Endothelial cell of umbilical vein (primary cell): ENCODE measurements at regions not wholly inside any gene's neighbourhood (a gene's known extent, or its start where the extent isn't known, plus 50 kb on each side); places are given as distances from the start of the nearest gene placed in this dataset.

Experiments used
- BruUV-seq: library from RNA; stranded (reverse); fragments of 400-500 nt; replicated peaks from 2 replicates; lab custom pipeline; 2021; lab: Mats Ljungman, UMichigan
- CTCF ChIA-PET: fragments of 300-600, 350-600 bp; sonication (Branson Sonifier 250); formaldehyde crosslinking; loops from one replicate; lab custom pipeline; 2021; ENCODE audit warnings: antibody characterized with exemption, inconsistent platforms; lab: Charles Lee
- POLR2A ChIA-PET: fragments of 300-600, 350-600 bp; sonication (Branson Sonifier 250); formaldehyde crosslinking; loops from one replicate; lab custom pipeline; 2021; ENCODE audit warnings: antibody characterized with exemption, inconsistent platforms; lab: Charles Lee
- DNase-seq: peaks from one replicate; pipeline ENCODE4 v3.0.0-alpha.2; 2011; ENCODE audit warnings: low read depth, low spot score
- FAIRE-seq: peaks from 2 replicates; lab custom pipeline; 2011; peaks lifted over from hg19 to GRCh38; lab: Jason Lieb, UNC
- H2AFZ ChIP-seq: 2 replicates; pipeline ENCODE4 v1.6.0; 2012; ENCODE audit warnings: low read depth, low read length, control low read depth, inconsistent platforms
- H3K27ac ChIP-seq: 2 replicates; pipeline ENCODE4 v1.5.1; 2011; ENCODE audit warnings: low read depth, mild to moderate bottlenecking, control low read depth, low read length, moderate library complexity; ENCODE audit not compliant: insufficient read depth
- H3K27me3 ChIP-seq, 2 experiments: 2 replicates each; pipeline versions ENCODE4 v1.6.0 to v1.6.1; 2011; ENCODE audit warnings: low read length in 2 of 2, mixed read lengths in 1 of 2; ENCODE audit not compliant: control insufficient read depth in 2 of 2, insufficient read depth in 2 of 2
- H3K36me3 ChIP-seq, 2 experiments: 2 replicates in 1 of 2; 3 replicates in 1 of 2; pipeline ENCODE4 v1.5.1; 2011; ENCODE audit warnings: low read length in 2 of 2, mild to moderate bottlenecking in 1 of 2, moderate library complexity in 1 of 2; ENCODE audit not compliant: control insufficient read depth in 2 of 2, insufficient read depth in 2 of 2; ENCODE audit errors: extremely low read depth in 1 of 2
- H3K4me1 ChIP-seq: 3 replicates; pipeline ENCODE4 v1.5.1; 2011; ENCODE audit warnings: mild to moderate bottlenecking, low read length; ENCODE audit not compliant: control insufficient read depth, insufficient read depth; ENCODE audit errors: extremely low read depth
- H3K4me2 ChIP-seq: 2 replicates; pipeline ENCODE4 v1.6.1; 2011; ENCODE audit warnings: low read length, control low read depth, mixed read lengths; ENCODE audit not compliant: insufficient read depth
- H3K4me3 ChIP-seq, 3 experiments: fragments of 200-600 bp in 1 of 3; sonication (generic), shearing (Covaris generic) in 1 of 3; replicated peaks in 1 of 3; 2 replicates each; pipeline ENCODE4 v1.5.1; 2011 to 2016; ENCODE audit warnings: control low read depth in 3 of 3, low read length in 3 of 3, mild to moderate bottlenecking in 2 of 3, inconsistent platforms in 1 of 3, low read depth in 1 of 3, moderate library complexity in 1 of 3; ENCODE audit not compliant: insufficient read depth in 1 of 3
- H3K79me2 ChIP-seq: 2 replicates; pipeline ENCODE4 v1.6.0; 2012; ENCODE audit warnings: low read length, inconsistent platforms; ENCODE audit not compliant: control insufficient read depth, insufficient read depth
- H3K9ac ChIP-seq: replicated peaks from 2 replicates; pipeline ENCODE3; 2011; ENCODE audit warnings: low read length, control low read depth; ENCODE audit not compliant: insufficient read depth; ENCODE audit errors: extremely low read depth
- H3K9me1 ChIP-seq: replicated peaks from 3 replicates; pipeline ENCODE4 v1.6.0; 2011; ENCODE audit warnings: mild to moderate bottlenecking, low read length; ENCODE audit not compliant: control insufficient read depth, insufficient read depth; ENCODE audit errors: extremely low read depth
- H3K9me3 ChIP-seq: replicated peaks from 2 replicates; pipeline ENCODE4 v1.5.1; 2012; ENCODE audit warnings: low read length, inconsistent platforms; ENCODE audit not compliant: control insufficient read depth, insufficient read depth
- H4K20me1 ChIP-seq: replicated peaks from 2 replicates; pipeline ENCODE3; 2011; ENCODE audit warnings: mild to moderate bottlenecking, low read length; ENCODE audit not compliant: control insufficient read depth, insufficient read depth; ENCODE audit errors: extremely low read depth
- CTCF ChIP-seq, 2 donors: IDR thresholded peaks; 1 replicate in 1 of 2; 2 replicates in 1 of 2; pipeline ENCODE4 v1.5.1; 2011; ENCODE audit warnings: low read length in 2 of 2, mild to moderate bottlenecking in 2 of 2, moderate library complexity in 2 of 2, control low read depth in 1 of 2, inconsistent platforms in 1 of 2, low read depth in 1 of 2; ENCODE audit not compliant: insufficient read depth in 1 of 2; ENCODE audit errors: extremely low read depth in 1 of 2
- EZH2 ChIP-seq: IDR thresholded peaks from 2 replicates; pipeline ENCODE4 v1.6.1; 2012; ENCODE audit warnings: borderline replicate concordance, low read depth, mild to moderate bottlenecking, moderate library complexity, low read length, inconsistent platforms; ENCODE audit not compliant: severe bottlenecking
- FOS ChIP-seq: IDR thresholded peaks from 2 replicates; pipeline ENCODE4 v1.6.1; 2011; ENCODE audit warnings: mild to moderate bottlenecking, low read length, moderate library complexity, borderline replicate concordance; ENCODE audit not compliant: insufficient read depth
- GATA2 ChIP-seq: IDR thresholded peaks from 2 replicates; pipeline ENCODE4 v1.7.0; 2011; ENCODE audit warnings: low read depth, mild to moderate bottlenecking, moderate library complexity, mixed read lengths, low read length; ENCODE audit not compliant: insufficient read length, insufficient read depth
- JUN ChIP-seq: IDR thresholded peaks from 2 replicates; pipeline ENCODE4 v1.6.1; 2011; ENCODE audit warnings: borderline replicate concordance, low read depth; ENCODE audit not compliant: insufficient read length, insufficient read depth
- MAX ChIP-seq: IDR thresholded peaks from 2 replicates; pipeline ENCODE4 v1.6.1; 2011; ENCODE audit not compliant: insufficient read depth, insufficient read length
- MYC ChIP-seq: IDR thresholded peaks from one replicate; pipeline ENCODE4 v1.6.1; 2011; ENCODE audit warnings: mild to moderate bottlenecking, low read depth, low read length
- POLR2A ChIP-seq: IDR thresholded peaks from 2 replicates; pipeline ENCODE4 v1.6.1; 2012; ENCODE audit warnings: low read depth, mild to moderate bottlenecking, control low read depth, low read length
- POLR2AphosphoS5 ChIP-seq: IDR thresholded peaks from 2 replicates; pipeline ENCODE4 v1.6.1; 2012; ENCODE audit warnings: low read depth, mild to moderate bottlenecking, control low read depth, low read length, moderate library complexity; ENCODE audit not compliant: insufficient read depth
- dilution Hi-C: fragments of 300-500 bp; cut with MboI; formaldehyde crosslinking; loops from one replicate; pipeline ENCODE4 v1.15.0; 2019; ENCODE audit warnings: low sequenced_read_pairs; ENCODE audit not compliant: extremely low pct_ligation_motif_present
- intact Hi-C: fragments of 100-400 bp; cut with micrococcal nuclease; formaldehyde crosslinking; loops from one replicate; pipeline ENCODE4 v1.10.0; 2022

- H4K20me1 ChIP-seq, result no peaks in the 10 kb centered on the region
- H3K36me3 ChIP-seq, result no peaks in the 10 kb centered on the region
- no peak for FAIRE-seq
- ChIA-PET POLR2A (no interaction called here), CTCF (no interaction called here)
- H3K79me2 ChIP-seq, result no peaks in the 10 kb centered on the region
- H3K9me1 ChIP-seq, result no peaks in the 10 kb centered on the region
- H3K4me1 ChIP-seq, result no peaks in the 10 kb centered on the region
- H3K27me3 ChIP-seq, result no peaks in the 10 kb centered on the region
- BruUV-seq, result no TSS peak
- peaks cover 12% of the 10 kb centered on the region for H3K9me3 ChIP-seq
- no peak overlapping the region for H3K4me3 ChIP-seq
- no peak overlapping the region for H2AFZ ChIP-seq
- H3K9ac ChIP-seq, result no peak overlapping the region
- intact Hi-C loops, result no loop called here
- DNase-seq, result no peak
- TF ChIP-seq GATA2 (no peak), CTCF (IDR thresholded peaks at IDR 0.05; ENCODE audit: extremely low read depth in 1 of 2, insufficient read depth in 1 of 2, low read depth in 1 of 2, low read length in 2 of 2) (no peak), EZH2 (no peak), MAX (no peak), MYC (no peak), POLR2AphosphoS5 (no peak)
- no peak overlapping the region for H3K27ac ChIP-seq
- H3K4me2 ChIP-seq, result no peak overlapping the region
- dilution Hi-C loops, result no loop called here
Observed at GRCh38 chr11:115900111-115900510, 395.9 kb upstream of the CADM1 start.

- no peak for TF ChIP-seq EZH2
- TF ChIP-seq GATA2, result no peak
- TF ChIP-seq MAX, result no peak
- no peak for TF ChIP-seq MYC
- no peak for TF ChIP-seq POLR2AphosphoS5
- no peak for TF ChIP-seq JUN
- TF ChIP-seq FOS, result no peak
- TF ChIP-seq CTCF (IDR thresholded peaks at IDR 0.05; ENCODE audit: extremely low read depth in 1 of 2, insufficient read depth in 1 of 2, low read depth in 1 of 2, low read length in 2 of 2), result no peak
- TF ChIP-seq POLR2A, result no peak
- no peaks in the 10 kb centered on the region for H3K36me3 ChIP-seq
- dilution Hi-C loops, result no loop called here
- H3K79me2 ChIP-seq, result no peaks in the 10 kb centered on the region
- H3K9ac ChIP-seq, result no peak overlapping the region
- no peaks in the 10 kb centered on the region for H4K20me1 ChIP-seq
- intact Hi-C loops, result no loop called here
- H3K9me3 ChIP-seq, result peaks cover 20% of the 10 kb centered on the region
- no peak overlapping the region for H3K4me3 ChIP-seq
- H3K4me2 ChIP-seq, result no peak overlapping the region
- H3K27ac ChIP-seq, result no peak overlapping the region
- H3K27me3 ChIP-seq, result no peaks in the 10 kb centered on the region
- ChIA-PET CTCF (no interaction called here), POLR2A (no interaction called here)
- FAIRE-seq (no peak), DNase-seq (no peak)
- H2AFZ ChIP-seq, result no peak overlapping the region
- no TSS peak for BruUV-seq
- no peaks in the 10 kb centered on the region for H3K9me1 ChIP-seq
- H3K4me1 ChIP-seq, result no peaks in the 10 kb centered on the region
Observed at GRCh38 chr11:115897707-115898106, 393.5 kb upstream of the CADM1 start.
